CD8-positive, alpha-beta memory T cell (primary cell): ENCODE measurements at regions not wholly inside any gene's neighbourhood (a gene's known extent, or its start where the extent isn't known, plus 50 kb on each side); places are given as distances from the start of the nearest gene placed in this dataset.

ENCODE experiments used
- CTCF ChIA-PET: fragments of 350-600 bp; sonication (Branson Sonifier 250); formaldehyde crosslinking; loops from one replicate; lab custom pipeline; 2021; ENCODE audit warnings: antibody characterized with exemption; lab: Charles Lee
- POLR2A ChIA-PET: fragments of 350-600 bp; sonication (Branson Sonifier 250); formaldehyde crosslinking; loops from one replicate; lab custom pipeline; 2021; ENCODE audit warnings: antibody characterized with exemption; lab: Charles Lee
- DNase-seq, 5 donors: peaks; one replicate each; pipeline versions ENCODE4 v3.0.0 to v3.0.0-alpha.2; 2020 to 2022; ENCODE audit warnings: mixed read lengths in 1 of 5
- H3K27ac ChIP-seq: one replicate; pipeline ENCODE4 v1.7.0; 2013; ENCODE audit warnings: low read depth, mild to moderate bottlenecking, low read length, moderate library complexity
- H3K27me3 ChIP-seq: 2 replicates; pipeline ENCODE4 v1.7.0; 2013; ENCODE audit warnings: low read length, mild to moderate bottlenecking; ENCODE audit not compliant: insufficient read depth, poor library complexity, severe bottlenecking
- H3K36me3 ChIP-seq: 2 replicates; pipeline ENCODE4 v1.7.0; 2013; ENCODE audit warnings: mild to moderate bottlenecking, low read length, moderate library complexity; ENCODE audit not compliant: insufficient read depth
- H3K4me1 ChIP-seq: 2 replicates; pipeline ENCODE4 v1.7.0; 2013; ENCODE audit warnings: mild to moderate bottlenecking, low read length, moderate library complexity; ENCODE audit not compliant: insufficient read depth
- H3K4me3 ChIP-seq: 2 replicates; pipeline ENCODE4 v1.7.0; 2013; ENCODE audit warnings: mild to moderate bottlenecking, low read length
- H3K9me3 ChIP-seq: 2 replicates; pipeline ENCODE4 v1.7.0; 2013; ENCODE audit warnings: mild to moderate bottlenecking, low read length
- H3K27ac Mint-ChIP-seq, 8 donors: one replicate each; pipeline ENCODE4 v1.8.0; 2020 to 2021; ENCODE audit warnings: mixed read lengths in 8 of 8, mild to moderate bottlenecking in 6 of 8, inconsistent platforms in 3 of 8, moderate library complexity in 3 of 8
- H3K27me3 Mint-ChIP-seq, 2 donors: one replicate each; pipeline ENCODE4 v1.8.0; 2020 to 2021; ENCODE audit warnings: mixed read lengths in 2 of 2, mild to moderate bottlenecking in 1 of 2, moderate library complexity in 1 of 2
- H3K36me3 Mint-ChIP-seq, 3 donors: one replicate each; pipeline ENCODE4 v1.8.0; 2020 to 2021; ENCODE audit warnings: mixed read lengths in 3 of 3, inconsistent platforms in 1 of 3, mild to moderate bottlenecking in 1 of 3
- H3K4me1 Mint-ChIP-seq, 3 donors: one replicate each; pipeline ENCODE4 v1.8.0; 2020 to 2021; ENCODE audit warnings: mixed read lengths in 3 of 3, inconsistent platforms in 1 of 3, mild to moderate bottlenecking in 1 of 3
- H3K4me3 Mint-ChIP-seq, 7 donors: one replicate each; pipeline ENCODE4 v1.8.0; 2020 to 2021; ENCODE audit warnings: mixed read lengths in 7 of 7, mild to moderate bottlenecking in 6 of 7, moderate library complexity in 4 of 7, inconsistent platforms in 2 of 7
- H3K9me3 Mint-ChIP-seq, 5 donors: one replicate each; pipeline ENCODE4 v1.8.0; 2020 to 2022; ENCODE audit warnings: mixed read lengths in 5 of 5, mild to moderate bottlenecking in 3 of 5, moderate library complexity in 2 of 5, inconsistent platforms in 1 of 5

DNA sequence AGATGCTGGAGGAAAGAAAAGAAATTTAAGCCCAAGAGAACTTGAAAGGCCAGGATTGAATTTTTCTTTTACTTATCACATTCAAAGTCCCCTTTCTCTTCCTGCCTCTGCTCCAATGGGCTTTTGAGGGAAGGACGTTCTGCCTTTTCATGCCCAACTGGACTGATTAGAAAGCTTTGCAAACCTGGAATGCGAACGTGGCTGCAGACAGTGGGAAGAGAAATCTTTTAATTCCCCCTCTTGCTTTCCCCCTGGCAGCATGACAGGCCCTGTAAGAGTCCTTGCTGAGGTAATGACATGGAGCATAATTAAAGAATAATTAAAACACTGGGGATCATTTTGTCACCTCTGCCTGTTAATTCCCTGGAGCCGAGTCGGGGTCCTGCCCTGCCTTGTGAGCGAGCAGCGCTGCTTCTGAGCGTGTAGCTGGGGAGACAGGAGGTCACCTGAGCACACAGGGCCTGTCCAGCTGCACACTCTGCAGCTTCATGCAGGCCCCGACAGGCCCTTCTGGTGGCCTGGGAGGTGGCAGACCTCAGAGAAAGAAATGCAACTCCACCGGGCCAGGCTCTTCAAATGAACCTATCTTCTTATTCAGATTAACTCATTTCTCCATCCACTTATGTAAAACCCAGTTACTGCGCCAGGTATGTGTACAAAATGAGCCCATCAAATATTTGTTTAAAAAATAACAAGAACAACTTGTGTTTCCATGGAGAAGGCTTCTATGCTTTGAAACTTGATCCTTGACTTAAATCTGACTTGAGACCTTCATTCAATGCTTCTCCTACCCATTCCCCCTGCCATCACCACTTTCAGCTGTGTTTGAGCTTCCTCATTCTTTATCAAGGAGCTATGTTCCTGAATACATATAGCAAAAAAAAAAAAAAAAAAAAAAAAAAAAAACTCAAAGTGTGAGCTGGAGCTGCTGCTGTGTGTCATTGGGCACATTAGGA is 628.2 kb upstream of the CFAP20DC start:
- Mint-ChIP-seq H3K9me3 (no peaks in the 10 kb centered on the region), H3K4me3 (no peak overlapping the region), H3K27ac (peak overlapping the region in 1 of 8 donors; percentile 55), H3K4me1 (no peaks in the 10 kb centered on the region), H3K36me3 (no peaks in the 10 kb centered on the region), H3K27me3 (peaks cover 0 to 3% of the 10 kb centered on the region in 2 donors)
- H3K36me3 ChIP-seq, result no peaks in the 10 kb centered on the region
- H3K4me1 ChIP-seq, result no peaks in the 10 kb centered on the region
- ChIA-PET CTCF (no interaction called here), POLR2A (no interaction called here)
- H3K4me3 ChIP-seq, result no peak overlapping the region
- no peak overlapping the region for H3K27ac ChIP-seq
- no peaks in the 10 kb centered on the region for H3K9me3 ChIP-seq
- H3K27me3 ChIP-seq, result no peaks in the 10 kb centered on the region
- DNase-seq, result no peak

DNA sequence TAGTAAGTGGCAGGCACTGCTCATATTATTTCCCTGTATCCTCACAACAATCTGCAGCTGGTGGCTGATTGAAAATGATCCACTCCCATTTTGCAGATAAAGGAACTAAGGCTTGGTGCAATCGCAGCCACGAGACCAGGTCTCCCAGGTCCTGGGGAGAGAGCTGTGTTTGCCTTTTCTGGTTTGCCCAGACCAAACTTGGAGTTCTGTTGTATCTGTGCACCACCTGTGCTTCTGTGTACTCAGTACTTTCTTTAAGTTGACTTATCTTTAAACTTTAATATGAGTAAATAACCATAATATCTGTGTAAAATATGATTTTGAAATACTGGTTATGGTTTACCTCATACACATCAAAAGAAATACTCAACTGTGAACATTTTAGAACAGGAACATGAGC is 625.7 kb upstream of the CFAP20DC start:
- no peaks in the 10 kb centered on the region for H3K4me1 Mint-ChIP-seq
- no peak overlapping the region for H3K27ac Mint-ChIP-seq
- no peaks in the 10 kb centered on the region for H3K36me3 Mint-ChIP-seq
- no peaks in the 10 kb centered on the region for H3K9me3 Mint-ChIP-seq
- no peak for DNase-seq
- Histone ChIP-seq H3K27ac (no peak overlapping the region), H3K4me1 (no peaks in the 10 kb centered on the region), H3K36me3 (no peaks in the 10 kb centered on the region), H3K27me3 (no peaks in the 10 kb centered on the region), H3K9me3 (no peaks in the 10 kb centered on the region), H3K4me3 (no peak overlapping the region)
- H3K27me3 Mint-ChIP-seq, result peaks cover 0 to 3% of the 10 kb centered on the region in 2 donors
- ChIA-PET CTCF (no interaction called here), POLR2A (no interaction called here)
- no peak overlapping the region for H3K4me3 Mint-ChIP-seq

DNA sequence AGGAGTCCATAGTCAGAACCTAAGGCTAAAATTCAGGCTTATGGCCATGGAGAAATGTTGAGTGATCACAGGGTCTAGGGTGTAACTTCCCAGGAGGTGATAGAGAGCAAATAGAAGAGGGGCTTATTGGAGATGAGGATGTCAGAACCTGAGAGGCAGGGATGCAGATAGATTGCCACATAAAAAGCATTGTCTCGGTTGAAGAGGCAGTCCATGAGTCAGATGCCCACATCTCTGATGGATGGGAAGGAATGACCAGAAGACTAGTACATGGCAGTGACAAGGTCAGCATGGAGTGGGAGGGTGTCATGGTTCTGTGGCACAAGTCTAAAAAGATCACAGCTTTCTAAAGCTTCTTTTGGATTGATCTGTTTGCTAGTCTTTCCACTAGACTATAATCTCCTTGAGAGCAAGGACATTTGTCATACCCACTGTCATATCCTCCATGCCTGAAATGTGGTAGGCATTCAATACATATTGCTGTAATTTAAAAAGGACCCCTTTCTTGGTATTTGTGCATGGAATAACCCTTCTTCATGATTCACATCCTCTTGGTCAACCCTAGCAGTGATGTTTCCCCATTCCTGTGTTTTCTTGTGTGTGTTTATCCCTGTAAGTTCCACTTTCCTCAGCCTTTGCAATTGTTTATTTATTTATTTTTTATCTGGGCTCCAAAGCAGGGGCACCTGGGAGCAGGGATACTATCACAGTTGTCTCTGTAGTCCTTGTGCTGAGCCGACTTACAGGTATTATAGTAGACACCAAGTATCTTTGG is 613.4 kb upstream of the CFAP20DC start:
- Histone ChIP-seq H3K27me3 (no peaks in the 10 kb centered on the region), H3K27ac (no peak overlapping the region), H3K9me3 (no peaks in the 10 kb centered on the region), H3K4me3 (no peak overlapping the region), H3K36me3 (no peaks in the 10 kb centered on the region), H3K4me1 (no peaks in the 10 kb centered on the region)
- ChIA-PET POLR2A (no interaction called here), CTCF (no interaction called here)
- H3K4me1 Mint-ChIP-seq, result no peaks in the 10 kb centered on the region
- peaks cover 6 to 11% of the 10 kb centered on the region in 2 donors for H3K27me3 Mint-ChIP-seq
- H3K9me3 Mint-ChIP-seq, result no peaks in the 10 kb centered on the region
- H3K36me3 Mint-ChIP-seq, result peaks cover 0 to 2% (median 0%) of the 10 kb centered on the region in 3 donors
- H3K27ac Mint-ChIP-seq, result peak overlapping the region in 1 of 8 donors; percentile 68
- DNase-seq, result no peak
- H3K4me3 Mint-ChIP-seq, result no peak overlapping the region

DNA sequence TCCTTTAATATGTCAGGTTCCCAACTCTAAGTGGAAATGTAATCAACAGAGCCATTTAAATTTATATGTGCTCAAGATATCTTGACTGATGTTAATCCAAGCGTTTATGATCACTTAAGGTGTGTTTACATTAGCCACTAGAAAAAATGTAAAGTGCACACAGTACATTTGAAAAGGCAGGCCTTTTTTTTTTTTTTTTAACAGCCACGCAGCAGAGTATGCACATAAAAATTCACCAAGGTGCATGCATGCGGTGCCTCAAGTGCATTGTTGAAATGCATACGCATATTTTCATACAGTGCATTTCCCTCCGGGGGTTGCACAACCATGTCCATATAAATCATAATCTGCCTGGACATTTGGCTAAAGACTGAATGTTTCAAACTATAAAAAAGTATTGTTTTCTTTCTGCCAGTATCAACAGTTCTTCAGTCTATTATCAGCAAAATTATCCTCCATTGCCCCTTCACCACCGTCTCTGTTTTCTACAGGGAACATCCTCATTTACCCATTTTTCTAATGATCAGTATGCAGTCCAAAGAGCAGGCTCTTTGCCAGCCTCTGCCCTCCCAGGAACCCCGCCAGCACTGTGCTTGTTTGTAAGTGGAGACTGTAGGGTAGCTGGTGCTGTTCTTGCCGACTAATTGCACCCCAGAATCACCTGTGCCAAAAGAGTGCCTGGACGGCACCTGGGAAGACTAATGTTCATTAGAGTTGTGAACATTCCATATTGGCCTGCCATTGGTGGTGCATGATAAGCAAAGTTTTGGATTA is 611.2 kb upstream of the CFAP20DC start:
- H3K4me1 ChIP-seq, result no peaks in the 10 kb centered on the region
- H3K27ac ChIP-seq, result no peak overlapping the region
- H3K27me3 ChIP-seq, result no peaks in the 10 kb centered on the region
- ChIA-PET POLR2A (no interaction called here), CTCF (no interaction called here)
- H3K4me1 Mint-ChIP-seq, result no peaks in the 10 kb centered on the region
- H3K27ac Mint-ChIP-seq, result no peak overlapping the region
- H3K9me3 ChIP-seq, result no peaks in the 10 kb centered on the region
- H3K27me3 Mint-ChIP-seq, result peaks cover 11% of the 10 kb centered on the region in 2 donors
- no peak for DNase-seq
- H3K4me3 ChIP-seq, result no peak overlapping the region
- no peaks in the 10 kb centered on the region for H3K36me3 Mint-ChIP-seq
- H3K4me3 Mint-ChIP-seq, result no peak overlapping the region
- H3K36me3 ChIP-seq, result no peaks in the 10 kb centered on the region
- no peaks in the 10 kb centered on the region for H3K9me3 Mint-ChIP-seq

GRCh38 chr3:59660376-59660775 is 610.6 kb upstream of the CFAP20DC start:
- Mint-ChIP-seq H3K4me3 (no peak overlapping the region), H3K27me3 (peaks cover 11% of the 10 kb centered on the region in 2 donors), H3K36me3 (no peaks in the 10 kb centered on the region), H3K4me1 (no peaks in the 10 kb centered on the region), H3K27ac (no peak overlapping the region), H3K9me3 (no peaks in the 10 kb centered on the region)
- H3K4me3 ChIP-seq, result no peak overlapping the region
- CTCF ChIA-PET, result interaction anchor here (1.4 kb wide), 1 partner anchor 11 kb away, joined by 3 read pairs; no protein-coding TSS in a partner anchor
- no peak overlapping the region for H3K27ac ChIP-seq
- DNase-seq, result no peak
- no peaks in the 10 kb centered on the region for H3K27me3 ChIP-seq
- no peaks in the 10 kb centered on the region for H3K9me3 ChIP-seq
- no peaks in the 10 kb centered on the region for H3K36me3 ChIP-seq
- H3K4me1 ChIP-seq, result no peaks in the 10 kb centered on the region
- POLR2A ChIA-PET, result no interaction called here

DNA sequence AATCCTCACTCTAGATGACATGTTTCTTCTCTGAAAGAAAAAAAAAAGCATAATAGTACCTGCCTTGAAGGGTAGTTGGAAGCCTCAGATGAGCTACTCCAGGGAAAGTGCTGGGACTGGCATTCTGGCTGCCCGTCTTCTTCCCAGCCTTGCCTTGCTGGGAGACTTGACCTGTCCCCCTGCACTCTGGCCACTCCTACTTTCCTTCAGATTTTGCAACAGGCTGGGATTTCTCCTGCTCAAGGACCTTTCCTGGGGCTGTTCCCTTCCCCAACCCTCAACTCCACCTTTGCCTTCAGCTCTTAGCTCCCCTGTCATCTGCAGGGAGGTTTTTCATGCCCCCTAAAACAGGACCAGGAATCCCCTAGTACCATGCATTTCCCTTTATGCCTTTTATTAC is 609.9 kb upstream of the CFAP20DC start:
- POLR2A ChIA-PET, result no interaction called here
- no peak overlapping the region for H3K27ac ChIP-seq
- DNase-seq, result no peak
- Mint-ChIP-seq H3K9me3 (no peaks in the 10 kb centered on the region), H3K27ac (no peak overlapping the region), H3K4me3 (no peak overlapping the region), H3K36me3 (no peaks in the 10 kb centered on the region), H3K4me1 (no peaks in the 10 kb centered on the region), H3K27me3 (peaks cover 11% of the 10 kb centered on the region in 2 donors)
- no peaks in the 10 kb centered on the region for H3K4me1 ChIP-seq
- H3K4me3 ChIP-seq, result no peak overlapping the region
- no peaks in the 10 kb centered on the region for H3K9me3 ChIP-seq
- CTCF ChIA-PET, result interaction anchor here (1.4 kb wide), 1 partner anchor 11 kb away, joined by 3 read pairs; no protein-coding TSS in a partner anchor
- H3K36me3 ChIP-seq, result no peaks in the 10 kb centered on the region
- no peaks in the 10 kb centered on the region for H3K27me3 ChIP-seq

- no peak overlapping the region for H3K27ac ChIP-seq
- H3K4me1 ChIP-seq, result no peaks in the 10 kb centered on the region
- Mint-ChIP-seq H3K27ac (no peak overlapping the region), H3K4me1 (no peaks in the 10 kb centered on the region), H3K9me3 (no peaks in the 10 kb centered on the region), H3K36me3 (no peaks in the 10 kb centered on the region), H3K27me3 (peaks cover 11% of the 10 kb centered on the region in 2 donors), H3K4me3 (no peak overlapping the region)
- H3K36me3 ChIP-seq, result no peaks in the 10 kb centered on the region
- CTCF ChIA-PET, result interaction anchor here (1.4 kb wide), 1 partner anchor 12 kb away, joined by 3 read pairs; no protein-coding TSS in a partner anchor
- POLR2A ChIA-PET, result no interaction called here
- H3K9me3 ChIP-seq, result no peaks in the 10 kb centered on the region
- DNase-seq, result no peak
- H3K4me3 ChIP-seq, result no peak overlapping the region
- no peaks in the 10 kb centered on the region for H3K27me3 ChIP-seq
Measured at GRCh38 chr3:59658866-59659265, 609.0 kb upstream of the CFAP20DC start.
